ENCODE measurements at regions not wholly inside any gene's neighbourhood (a gene's known extent, or its start where the extent isn't known, plus 50 kb on each side); places are given as distances from the start of the nearest gene placed in this dataset.

DNA sequence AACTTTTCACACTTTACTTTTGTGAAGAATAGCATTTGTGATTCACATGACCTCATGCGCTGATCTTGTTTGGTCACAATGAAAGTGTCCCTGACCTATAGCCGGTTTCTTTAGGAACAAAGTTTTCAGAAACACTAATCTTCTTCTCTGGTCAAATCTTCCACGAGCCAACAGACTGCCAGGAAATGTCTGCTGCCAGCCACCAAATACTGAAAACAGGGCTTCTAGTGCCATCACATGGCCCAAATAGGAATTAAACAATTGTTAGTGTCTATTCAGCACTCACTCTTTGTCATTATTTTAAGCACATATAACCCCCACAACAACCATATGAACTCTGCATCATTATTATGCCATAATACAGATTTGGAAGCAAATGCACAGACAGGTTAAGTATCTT is 286.5 kb upstream of the SYT4 start:
- Histone ChIP-seq H3K36me3 (ENCODE audit: control insufficient read depth, insufficient read depth, low read length) (no peaks in the 10 kb centered on the region), H3K4me1 (ENCODE audit: control insufficient read depth, insufficient read depth, low read length) (peaks cover 3% of the 10 kb centered on the region; the same call in 1 of the 2 replicates), H3K9me3 (ENCODE audit: control insufficient read depth, insufficient read depth, low read depth, low read length) (no peaks in the 10 kb centered on the region), H3K9ac (ENCODE audit: low read length) (no peak overlapping the region), H3K27ac (ENCODE audit: low read depth, low read length) (no peak overlapping the region), H3K27me3 (ENCODE audit: control insufficient read depth, insufficient read depth, low read length) (no peaks in the 10 kb centered on the region), H3K4me3 (ENCODE audit: low read depth, low read length) (no peak overlapping the region)

DNA sequence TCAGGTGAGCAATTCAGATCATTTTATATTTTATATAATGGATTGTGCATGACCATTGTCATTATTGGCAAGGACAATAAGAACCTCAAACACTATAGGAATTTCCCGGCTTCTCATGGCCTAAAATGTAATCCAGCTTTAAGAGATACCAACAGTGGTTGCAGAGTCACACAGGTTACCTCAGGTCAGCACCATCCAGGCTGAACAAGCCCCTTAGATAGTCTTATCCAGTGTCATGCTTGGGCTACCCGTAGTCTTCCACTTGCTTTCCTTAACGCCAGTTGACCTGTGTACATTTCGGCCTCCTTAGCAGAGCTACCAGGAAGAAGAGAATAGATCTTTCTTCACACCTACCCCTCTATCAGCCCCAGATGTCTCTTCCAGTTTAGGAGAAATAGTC is 293.3 kb upstream of the SYT4 start:
- H3K4me1 ChIP-seq (ENCODE audit: control insufficient read depth, insufficient read depth, low read length) = no peaks in the 10 kb centered on the region
- no peak overlapping the region for H3K4me3 ChIP-seq (ENCODE audit: low read depth, low read length)
- H3K36me3 ChIP-seq (ENCODE audit: control insufficient read depth, insufficient read depth, low read length) = no peaks in the 10 kb centered on the region
- no peaks in the 10 kb centered on the region for H3K27me3 ChIP-seq (ENCODE audit: control insufficient read depth, insufficient read depth, low read length)
- H3K9ac ChIP-seq (ENCODE audit: low read length) = no peak overlapping the region
- no peak overlapping the region for H3K27ac ChIP-seq (ENCODE audit: low read depth, low read length)
- H3K9me3 ChIP-seq (ENCODE audit: control insufficient read depth, insufficient read depth, low read depth, low read length) = no peaks in the 10 kb centered on the region

DNA sequence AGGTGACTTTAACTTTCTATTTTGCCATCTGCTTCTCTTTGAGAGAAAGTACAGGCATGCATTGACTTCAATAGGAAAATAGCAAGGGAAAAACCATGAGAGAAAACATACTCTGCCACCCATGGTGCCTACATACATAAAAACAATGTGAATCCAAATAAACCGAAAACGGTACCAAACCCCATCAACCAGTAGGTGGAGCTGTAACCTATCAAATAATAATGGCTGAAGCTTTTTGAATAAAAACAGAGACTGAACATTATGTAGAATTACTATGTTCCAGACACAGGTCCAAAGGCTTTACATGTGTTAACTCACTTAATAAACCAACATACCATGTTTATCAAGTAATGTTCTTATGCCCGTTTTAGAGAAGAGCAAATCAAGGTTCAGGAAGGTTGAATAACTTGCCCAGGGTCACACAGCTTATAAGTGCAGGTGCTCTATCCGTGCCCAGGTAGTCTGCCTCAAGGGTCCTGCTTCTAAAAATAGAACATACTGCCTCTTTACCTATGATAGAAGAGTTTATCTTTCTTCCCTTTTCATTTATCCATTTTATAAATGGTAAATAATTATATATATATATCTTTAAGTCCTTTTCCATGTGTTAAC is 293.9 kb upstream of the SYT4 start:
- H3K9me3 ChIP-seq (ENCODE audit: control insufficient read depth, insufficient read depth, low read depth, low read length) = no peaks in the 10 kb centered on the region
- no peaks in the 10 kb centered on the region for H3K27me3 ChIP-seq (ENCODE audit: control insufficient read depth, insufficient read depth, low read length)
- H3K36me3 ChIP-seq (ENCODE audit: control insufficient read depth, insufficient read depth, low read length) = no peaks in the 10 kb centered on the region
- H3K27ac ChIP-seq (ENCODE audit: low read depth, low read length) = no peak overlapping the region
- no peaks in the 10 kb centered on the region for H3K4me1 ChIP-seq (ENCODE audit: control insufficient read depth, insufficient read depth, low read length)
- H3K4me3 ChIP-seq (ENCODE audit: low read depth, low read length) = no peak overlapping the region
- H3K9ac ChIP-seq (ENCODE audit: low read length) = no peak overlapping the region

DNA sequence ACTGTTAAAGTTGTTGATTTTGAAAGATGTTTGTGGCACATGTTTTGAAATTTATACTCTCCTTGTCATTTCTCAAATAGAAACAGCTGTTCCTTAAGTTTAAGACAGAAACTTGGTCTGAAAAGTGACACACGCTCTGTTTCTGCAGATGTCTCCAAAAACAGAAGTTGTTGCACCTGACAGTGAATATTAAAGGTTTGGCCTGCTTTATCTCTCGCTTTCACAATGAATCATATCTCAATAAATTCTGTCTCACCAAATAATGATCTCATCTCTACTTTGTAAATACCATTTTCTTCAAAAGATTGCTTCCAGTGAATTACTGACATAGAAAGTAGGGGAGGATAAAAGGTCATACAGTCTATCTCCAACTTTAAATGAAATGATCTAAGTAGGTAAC is 294.9 kb upstream of the SYT4 start:
- Histone ChIP-seq H3K4me3 (ENCODE audit: low read depth, low read length) (no peak overlapping the region), H3K4me1 (ENCODE audit: control insufficient read depth, insufficient read depth, low read length) (no peaks in the 10 kb centered on the region), H3K9me3 (ENCODE audit: control insufficient read depth, insufficient read depth, low read depth, low read length) (no peaks in the 10 kb centered on the region), H3K27ac (ENCODE audit: low read depth, low read length) (no peak overlapping the region), H3K36me3 (ENCODE audit: control insufficient read depth, insufficient read depth, low read length) (no peaks in the 10 kb centered on the region), H3K27me3 (ENCODE audit: control insufficient read depth, insufficient read depth, low read length) (no peaks in the 10 kb centered on the region), H3K9ac (ENCODE audit: low read length) (no peak overlapping the region)

DNA sequence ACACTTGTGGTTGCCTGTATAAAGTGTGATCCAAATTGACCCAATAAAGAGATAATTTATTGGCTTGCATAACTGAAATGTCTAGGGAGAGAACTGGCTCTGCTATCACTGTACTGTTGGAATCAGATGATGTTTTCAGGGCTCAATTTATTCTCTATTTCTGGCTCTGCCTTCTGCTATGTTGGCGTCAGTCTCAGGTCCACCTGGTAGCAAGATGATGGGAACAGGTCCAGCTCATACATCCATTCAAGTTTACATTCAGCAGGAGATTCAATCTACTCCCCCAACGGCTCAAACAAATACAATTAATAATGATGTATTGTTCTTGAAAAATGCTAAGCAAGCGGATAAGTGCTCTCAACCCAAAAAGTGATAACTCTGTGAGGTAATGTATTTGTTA is 297.7 kb upstream of the SYT4 start:
- Histone ChIP-seq H3K27ac (ENCODE audit: low read depth, low read length) (no peak overlapping the region), H3K9ac (ENCODE audit: low read length) (no peak overlapping the region), H3K9me3 (ENCODE audit: control insufficient read depth, insufficient read depth, low read depth, low read length) (no peaks in the 10 kb centered on the region), H3K27me3 (ENCODE audit: control insufficient read depth, insufficient read depth, low read length) (no peaks in the 10 kb centered on the region), H3K4me3 (ENCODE audit: low read depth, low read length) (no peak overlapping the region), H3K36me3 (ENCODE audit: control insufficient read depth, insufficient read depth, low read length) (no peaks in the 10 kb centered on the region), H3K4me1 (ENCODE audit: control insufficient read depth, insufficient read depth, low read length) (no peaks in the 10 kb centered on the region)

DNA sequence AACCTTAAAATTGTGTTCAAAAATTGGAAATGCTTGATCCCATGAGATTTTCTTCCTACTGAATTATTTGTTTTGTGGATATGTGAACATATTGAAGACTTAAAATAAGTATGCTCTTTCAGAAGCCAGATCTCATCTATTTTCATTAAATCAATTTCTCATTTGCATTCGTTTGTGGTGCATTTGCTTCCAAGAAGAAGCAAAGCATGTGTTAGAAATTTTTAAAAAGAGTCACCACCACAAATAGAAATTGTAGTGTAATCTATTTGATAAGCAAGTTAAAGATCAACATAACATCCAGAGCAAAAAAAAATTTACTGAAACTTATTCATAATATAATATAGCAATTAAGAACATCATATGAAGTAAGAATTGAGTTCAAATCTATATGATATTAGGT is 300.9 kb upstream of the SYT4 start:
- Histone ChIP-seq H3K27ac (ENCODE audit: low read depth, low read length) (no peak overlapping the region), H3K4me3 (ENCODE audit: low read depth, low read length) (no peak overlapping the region), H3K9ac (ENCODE audit: low read length) (no peak overlapping the region), H3K27me3 (ENCODE audit: control insufficient read depth, insufficient read depth, low read length) (no peaks in the 10 kb centered on the region), H3K4me1 (ENCODE audit: control insufficient read depth, insufficient read depth, low read length) (no peaks in the 10 kb centered on the region), H3K36me3 (ENCODE audit: control insufficient read depth, insufficient read depth, low read length) (no peaks in the 10 kb centered on the region), H3K9me3 (ENCODE audit: control insufficient read depth, insufficient read depth, low read depth, low read length) (no peaks in the 10 kb centered on the region)

DNA sequence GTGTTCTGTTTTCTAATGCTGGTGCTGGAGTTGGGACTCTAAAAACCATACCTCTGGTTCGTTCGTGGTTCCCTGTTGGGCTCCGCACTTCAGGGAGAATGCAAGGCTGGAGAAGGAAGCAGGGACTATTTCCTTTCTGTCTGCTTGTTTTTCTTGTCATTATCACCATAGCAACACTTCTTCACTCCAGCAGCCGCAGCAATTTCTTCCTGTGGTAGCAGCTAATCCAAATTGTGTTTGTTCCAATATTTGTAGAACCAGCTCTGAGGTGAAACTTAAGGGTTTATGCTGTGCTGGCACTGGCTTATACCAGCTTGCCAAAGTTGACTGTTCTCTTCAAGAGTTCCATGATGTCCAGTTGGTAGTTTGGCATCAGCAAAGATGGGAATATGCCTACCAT is 301.4 kb upstream of the SYT4 start:
- no peak overlapping the region for H3K9ac ChIP-seq (ENCODE audit: low read length)
- H3K4me3 ChIP-seq (ENCODE audit: low read depth, low read length) = no peak overlapping the region
- H3K9me3 ChIP-seq (ENCODE audit: control insufficient read depth, insufficient read depth, low read depth, low read length) = no peaks in the 10 kb centered on the region
- H3K36me3 ChIP-seq (ENCODE audit: control insufficient read depth, insufficient read depth, low read length) = no peaks in the 10 kb centered on the region
- H3K27ac ChIP-seq (ENCODE audit: low read depth, low read length) = no peak overlapping the region
- H3K4me1 ChIP-seq (ENCODE audit: control insufficient read depth, insufficient read depth, low read length) = no peaks in the 10 kb centered on the region
- no peaks in the 10 kb centered on the region for H3K27me3 ChIP-seq (ENCODE audit: control insufficient read depth, insufficient read depth, low read length)

DNA sequence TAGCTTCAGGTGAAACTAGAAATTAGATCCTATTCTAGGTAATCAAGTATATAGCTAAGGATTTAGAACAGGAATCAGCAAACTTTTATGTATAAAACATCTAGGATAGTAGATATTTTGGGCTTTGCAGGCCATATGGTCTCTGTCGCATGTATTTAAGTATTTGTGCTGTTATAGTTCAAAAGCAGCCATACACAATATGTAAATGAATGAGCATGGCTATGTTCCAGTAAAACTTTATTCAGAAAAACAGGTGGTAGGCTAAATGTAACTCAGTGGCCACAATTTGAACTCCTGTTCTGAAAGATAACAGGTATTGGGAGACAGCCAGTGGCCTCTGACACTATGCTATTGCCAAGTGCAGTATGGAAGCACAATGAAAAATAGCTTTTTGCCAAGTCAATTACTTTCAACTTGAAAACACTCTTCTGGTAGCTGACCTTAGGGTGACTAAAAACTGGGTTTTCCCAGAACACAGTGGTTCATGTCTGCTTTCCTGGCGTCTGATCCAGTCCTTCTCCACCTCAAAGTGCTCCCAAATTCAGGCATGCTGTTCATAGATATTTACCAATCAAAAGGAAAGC is 304.7 kb upstream of the SYT4 start:
- no peak overlapping the region for H3K27ac ChIP-seq (ENCODE audit: low read depth, low read length)
- no peak overlapping the region for H3K9ac ChIP-seq (ENCODE audit: low read length)
- no peaks in the 10 kb centered on the region for H3K27me3 ChIP-seq (ENCODE audit: control insufficient read depth, insufficient read depth, low read length)
- H3K36me3 ChIP-seq (ENCODE audit: control insufficient read depth, insufficient read depth, low read length) = no peaks in the 10 kb centered on the region
- no peaks in the 10 kb centered on the region for H3K9me3 ChIP-seq (ENCODE audit: control insufficient read depth, insufficient read depth, low read depth, low read length)
- no peaks in the 10 kb centered on the region for H3K4me1 ChIP-seq (ENCODE audit: control insufficient read depth, insufficient read depth, low read length)
- no peak overlapping the region for H3K4me3 ChIP-seq (ENCODE audit: low read depth, low read length)

DNA sequence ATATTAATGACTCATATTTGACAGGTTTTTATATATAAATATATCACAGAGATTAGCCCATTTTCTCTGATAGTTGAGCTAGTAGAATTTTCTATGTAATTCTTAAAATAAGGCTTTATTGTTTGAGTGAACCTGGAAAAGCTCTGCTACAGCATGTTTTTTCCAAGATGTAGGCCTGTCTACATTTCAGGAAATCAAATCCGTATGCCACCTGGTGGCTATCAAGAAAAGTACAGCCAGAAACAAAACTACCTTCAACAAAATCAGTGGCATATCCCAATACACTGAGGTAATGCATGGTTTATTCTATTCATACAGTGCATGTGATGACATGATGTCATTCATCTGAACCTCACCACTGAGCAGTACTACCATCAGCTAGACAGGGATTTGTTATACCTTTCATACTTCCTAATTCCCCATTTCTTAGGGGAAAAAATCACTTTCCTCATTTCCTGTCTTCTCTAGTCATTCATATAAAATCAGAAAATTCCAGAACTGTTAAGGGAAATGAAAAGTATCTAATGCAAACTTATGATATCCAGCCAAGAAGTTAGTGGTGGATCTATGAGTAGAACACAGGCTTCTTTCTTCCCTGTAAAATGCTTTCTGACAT is 310.4 kb upstream of the SYT4 start:
- H3K9ac ChIP-seq (ENCODE audit: low read length) = no peak overlapping the region

DNA sequence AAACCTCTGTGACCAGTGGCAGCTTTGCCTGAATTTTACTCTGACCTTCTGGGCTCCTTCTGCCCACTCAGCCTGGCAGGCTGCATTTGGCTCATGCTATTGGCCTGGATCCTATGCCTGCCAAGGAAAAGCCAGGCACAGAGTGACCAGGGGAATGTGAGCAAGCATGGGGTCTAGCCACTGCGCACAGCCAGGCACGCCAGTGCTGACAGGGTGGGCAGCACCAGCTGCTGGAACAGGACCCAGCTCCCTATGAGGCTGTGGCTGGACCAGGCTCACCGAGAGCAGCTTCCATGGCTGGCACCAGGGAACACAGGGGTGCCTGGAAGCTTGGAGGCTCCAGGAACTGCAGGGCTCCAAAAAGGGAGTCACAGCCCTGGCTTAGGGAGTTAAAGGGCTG is 311.5 kb upstream of the SYT4 start:
- Histone ChIP-seq H3K27ac (ENCODE audit: low read depth, low read length) (no peak overlapping the region), H3K9me3 (ENCODE audit: control insufficient read depth, insufficient read depth, low read depth, low read length) (no peaks in the 10 kb centered on the region), H3K4me3 (ENCODE audit: low read depth, low read length) (no peak overlapping the region), H3K27me3 (ENCODE audit: control insufficient read depth, insufficient read depth, low read length) (no peaks in the 10 kb centered on the region), H3K9ac (ENCODE audit: low read length) (no peak overlapping the region), H3K36me3 (ENCODE audit: control insufficient read depth, insufficient read depth, low read length) (no peaks in the 10 kb centered on the region), H3K4me1 (ENCODE audit: control insufficient read depth, insufficient read depth, low read length) (no peaks in the 10 kb centered on the region)

More for the DNA sequence above, 310.4 kb upstream of the SYT4 start:
- Histone ChIP-seq H3K9me3 (ENCODE audit: control insufficient read depth, insufficient read depth, low read depth, low read length) (no peaks in the 10 kb centered on the region), H3K4me3 (ENCODE audit: low read depth, low read length) (no peak overlapping the region), H3K27ac (ENCODE audit: low read depth, low read length) (no peak overlapping the region), H3K4me1 (ENCODE audit: control insufficient read depth, insufficient read depth, low read length) (no peaks in the 10 kb centered on the region), H3K36me3 (ENCODE audit: control insufficient read depth, insufficient read depth, low read length) (no peaks in the 10 kb centered on the region), H3K27me3 (ENCODE audit: control insufficient read depth, insufficient read depth, low read length) (no peaks in the 10 kb centered on the region)

DNA sequence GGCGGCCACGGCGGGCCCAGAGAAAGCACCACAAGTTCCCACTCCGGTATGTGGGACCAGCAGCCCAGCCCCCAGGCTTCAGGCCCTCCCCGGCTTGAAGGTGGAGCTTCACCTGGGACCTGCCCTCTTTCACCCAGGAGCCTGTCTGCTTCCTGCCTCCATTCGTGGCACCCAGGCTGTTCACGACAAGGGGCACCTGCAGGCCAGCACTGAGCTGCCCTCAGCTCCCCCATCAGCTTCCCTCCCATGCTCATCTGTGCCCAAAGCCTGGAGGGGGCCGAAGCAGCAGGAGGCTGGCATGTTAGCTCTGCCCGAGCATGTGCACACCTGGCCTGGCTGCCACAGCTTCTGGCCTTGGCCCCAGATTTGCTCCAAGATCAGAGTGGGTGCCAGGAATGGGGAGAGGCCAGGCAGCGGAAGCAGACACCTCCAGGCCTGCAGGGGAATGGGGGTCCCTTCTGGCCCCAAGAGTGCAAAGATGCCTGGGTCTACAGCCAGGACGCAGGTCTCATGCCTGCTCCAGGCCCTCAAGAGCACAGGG is 312.4 kb upstream of the SYT4 start:
- H3K9ac ChIP-seq (ENCODE audit: low read length) = no peak overlapping the region
- no peak overlapping the region for H3K27ac ChIP-seq (ENCODE audit: low read depth, low read length)
- H3K27me3 ChIP-seq (ENCODE audit: control insufficient read depth, insufficient read depth, low read length) = no peaks in the 10 kb centered on the region
- no peak overlapping the region for H3K4me3 ChIP-seq (ENCODE audit: low read depth, low read length)
- no peaks in the 10 kb centered on the region for H3K9me3 ChIP-seq (ENCODE audit: control insufficient read depth, insufficient read depth, low read depth, low read length)
- H3K4me1 ChIP-seq (ENCODE audit: control insufficient read depth, insufficient read depth, low read length) = no peaks in the 10 kb centered on the region
- H3K36me3 ChIP-seq (ENCODE audit: control insufficient read depth, insufficient read depth, low read length) = no peaks in the 10 kb centered on the region
